Endothelial cell of umbilical vein (primary cell): ENCODE measurements at regions not wholly inside any gene's neighbourhood (a gene's known extent, or its start where the extent isn't known, plus 50 kb on each side); places are given as distances from the start of the nearest gene placed in this dataset.

Experiments used
- BruUV-seq: library from RNA; stranded (reverse); fragments of 400-500 nt; replicated peaks from 2 replicates; lab custom pipeline; 2021; lab: Mats Ljungman, UMichigan
- CTCF ChIA-PET: fragments of 300-600, 350-600 bp; sonication (Branson Sonifier 250); formaldehyde crosslinking; loops from one replicate; lab custom pipeline; 2021; ENCODE audit warnings: antibody characterized with exemption, inconsistent platforms; lab: Charles Lee
- POLR2A ChIA-PET: fragments of 300-600, 350-600 bp; sonication (Branson Sonifier 250); formaldehyde crosslinking; loops from one replicate; lab custom pipeline; 2021; ENCODE audit warnings: antibody characterized with exemption, inconsistent platforms; lab: Charles Lee
- DNase-seq: peaks from one replicate; pipeline ENCODE4 v3.0.0-alpha.2; 2011; ENCODE audit warnings: low read depth, low spot score
- FAIRE-seq: peaks from 2 replicates; lab custom pipeline; 2011; peaks lifted over from hg19 to GRCh38; lab: Jason Lieb, UNC
- H2AFZ ChIP-seq: 2 replicates; pipeline ENCODE4 v1.6.0; 2012; ENCODE audit warnings: low read depth, low read length, control low read depth, inconsistent platforms
- H3K27ac ChIP-seq: 2 replicates; pipeline ENCODE4 v1.5.1; 2011; ENCODE audit warnings: low read depth, mild to moderate bottlenecking, control low read depth, low read length, moderate library complexity; ENCODE audit not compliant: insufficient read depth
- H3K27me3 ChIP-seq, 2 experiments: 2 replicates each; pipeline versions ENCODE4 v1.6.0 to v1.6.1; 2011; ENCODE audit warnings: low read length in 2 of 2, mixed read lengths in 1 of 2; ENCODE audit not compliant: control insufficient read depth in 2 of 2, insufficient read depth in 2 of 2
- H3K36me3 ChIP-seq, 2 experiments: 2 replicates in 1 of 2; 3 replicates in 1 of 2; pipeline ENCODE4 v1.5.1; 2011; ENCODE audit warnings: low read length in 2 of 2, mild to moderate bottlenecking in 1 of 2, moderate library complexity in 1 of 2; ENCODE audit not compliant: control insufficient read depth in 2 of 2, insufficient read depth in 2 of 2; ENCODE audit errors: extremely low read depth in 1 of 2
- H3K4me1 ChIP-seq: 3 replicates; pipeline ENCODE4 v1.5.1; 2011; ENCODE audit warnings: mild to moderate bottlenecking, low read length; ENCODE audit not compliant: control insufficient read depth, insufficient read depth; ENCODE audit errors: extremely low read depth
- H3K4me2 ChIP-seq: 2 replicates; pipeline ENCODE4 v1.6.1; 2011; ENCODE audit warnings: low read length, control low read depth, mixed read lengths; ENCODE audit not compliant: insufficient read depth
- H3K4me3 ChIP-seq, 3 experiments: fragments of 200-600 bp in 1 of 3; sonication (generic), shearing (Covaris generic) in 1 of 3; replicated peaks in 1 of 3; 2 replicates each; pipeline ENCODE4 v1.5.1; 2011 to 2016; ENCODE audit warnings: control low read depth in 3 of 3, low read length in 3 of 3, mild to moderate bottlenecking in 2 of 3, inconsistent platforms in 1 of 3, low read depth in 1 of 3, moderate library complexity in 1 of 3; ENCODE audit not compliant: insufficient read depth in 1 of 3
- H3K79me2 ChIP-seq: 2 replicates; pipeline ENCODE4 v1.6.0; 2012; ENCODE audit warnings: low read length, inconsistent platforms; ENCODE audit not compliant: control insufficient read depth, insufficient read depth
- H3K9ac ChIP-seq: replicated peaks from 2 replicates; pipeline ENCODE3; 2011; ENCODE audit warnings: low read length, control low read depth; ENCODE audit not compliant: insufficient read depth; ENCODE audit errors: extremely low read depth
- H3K9me1 ChIP-seq: replicated peaks from 3 replicates; pipeline ENCODE4 v1.6.0; 2011; ENCODE audit warnings: mild to moderate bottlenecking, low read length; ENCODE audit not compliant: control insufficient read depth, insufficient read depth; ENCODE audit errors: extremely low read depth
- H3K9me3 ChIP-seq: replicated peaks from 2 replicates; pipeline ENCODE4 v1.5.1; 2012; ENCODE audit warnings: low read length, inconsistent platforms; ENCODE audit not compliant: control insufficient read depth, insufficient read depth
- H4K20me1 ChIP-seq: replicated peaks from 2 replicates; pipeline ENCODE3; 2011; ENCODE audit warnings: mild to moderate bottlenecking, low read length; ENCODE audit not compliant: control insufficient read depth, insufficient read depth; ENCODE audit errors: extremely low read depth
- EZH2 ChIP-seq: IDR thresholded peaks from 2 replicates; pipeline ENCODE4 v1.6.1; 2012; ENCODE audit warnings: borderline replicate concordance, low read depth, mild to moderate bottlenecking, moderate library complexity, low read length, inconsistent platforms; ENCODE audit not compliant: severe bottlenecking
- FOS ChIP-seq: IDR thresholded peaks from 2 replicates; pipeline ENCODE4 v1.6.1; 2011; ENCODE audit warnings: mild to moderate bottlenecking, low read length, moderate library complexity, borderline replicate concordance; ENCODE audit not compliant: insufficient read depth
- GATA2 ChIP-seq: IDR thresholded peaks from 2 replicates; pipeline ENCODE4 v1.7.0; 2011; ENCODE audit warnings: low read depth, mild to moderate bottlenecking, moderate library complexity, mixed read lengths, low read length; ENCODE audit not compliant: insufficient read length, insufficient read depth
- JUN ChIP-seq: IDR thresholded peaks from 2 replicates; pipeline ENCODE4 v1.6.1; 2011; ENCODE audit warnings: borderline replicate concordance, low read depth; ENCODE audit not compliant: insufficient read length, insufficient read depth
- MYC ChIP-seq: IDR thresholded peaks from one replicate; pipeline ENCODE4 v1.6.1; 2011; ENCODE audit warnings: mild to moderate bottlenecking, low read depth, low read length
- POLR2A ChIP-seq: IDR thresholded peaks from 2 replicates; pipeline ENCODE4 v1.6.1; 2012; ENCODE audit warnings: low read depth, mild to moderate bottlenecking, control low read depth, low read length
- POLR2AphosphoS5 ChIP-seq: IDR thresholded peaks from 2 replicates; pipeline ENCODE4 v1.6.1; 2012; ENCODE audit warnings: low read depth, mild to moderate bottlenecking, control low read depth, low read length, moderate library complexity; ENCODE audit not compliant: insufficient read depth
- dilution Hi-C: fragments of 300-500 bp; cut with MboI; formaldehyde crosslinking; loops from one replicate; pipeline ENCODE4 v1.15.0; 2019; ENCODE audit warnings: low sequenced_read_pairs; ENCODE audit not compliant: extremely low pct_ligation_motif_present
- intact Hi-C: fragments of 100-400 bp; cut with micrococcal nuclease; formaldehyde crosslinking; loops from one replicate; pipeline ENCODE4 v1.10.0; 2022
- TF ChIP-seq, protein P1 (sequence below), 2 donors: IDR thresholded peaks; 1 replicate in 1 of 2; 2 replicates in 1 of 2; pipeline ENCODE4 v1.5.1; 2011; ENCODE audit warnings: low read length in 2 of 2, mild to moderate bottlenecking in 2 of 2, moderate library complexity in 2 of 2, control low read depth in 1 of 2, inconsistent platforms in 1 of 2, low read depth in 1 of 2; ENCODE audit not compliant: insufficient read depth in 1 of 2; ENCODE audit errors: extremely low read depth in 1 of 2
- TF ChIP-seq, protein P2 (sequence below): IDR thresholded peaks from 2 replicates; pipeline ENCODE4 v1.6.1; 2011; ENCODE audit not compliant: insufficient read depth, insufficient read length

DNA sequence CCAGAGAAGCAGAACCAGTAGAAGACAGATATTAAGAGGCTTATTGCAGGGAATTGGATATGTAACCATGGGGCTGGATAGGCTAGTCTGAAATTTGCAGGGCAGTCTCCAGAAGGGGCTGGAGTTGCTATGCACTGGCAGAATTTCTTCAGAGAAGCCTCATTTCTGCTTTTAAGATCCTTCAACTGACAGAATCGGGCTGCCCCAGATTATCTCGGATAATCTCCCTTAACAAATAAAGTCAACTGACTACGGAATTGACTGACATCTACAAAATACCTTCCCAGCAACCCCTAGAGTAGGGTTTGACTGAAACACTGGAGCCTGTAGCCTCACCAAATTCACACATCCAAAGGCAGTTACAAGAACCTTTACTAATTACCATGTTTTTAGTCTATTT lies 136.4 kb downstream of the SOCS6 start:
- H3K4me2 ChIP-seq = no peak overlapping the region
- H3K4me3 ChIP-seq = no peak overlapping the region
- no peaks in the 10 kb centered on the region for H4K20me1 ChIP-seq
- H3K9me3 ChIP-seq = no peaks in the 10 kb centered on the region
- no peaks in the 10 kb centered on the region for H3K36me3 ChIP-seq
- no peak overlapping the region for H3K27ac ChIP-seq
- H2AFZ ChIP-seq = no peak overlapping the region
- no peak for DNase-seq
- H3K4me1 ChIP-seq = peaks cover 32% of the 10 kb centered on the region
- dilution Hi-C loops (no loop called here), intact Hi-C loops (no loop called here)
- H3K27me3 ChIP-seq = no peaks in the 10 kb centered on the region
- no peak for FAIRE-seq
- ChIA-PET POLR2A (no interaction called here), CTCF (interaction anchor here (0.6 to 3.9 kb wide), 3 partner anchors 10 to 230 kb away, joined by 4 to 15 read pairs (median 7); no protein-coding TSS in a partner anchor)
- H3K79me2 ChIP-seq = no peaks in the 10 kb centered on the region
- H3K9ac ChIP-seq = no peak overlapping the region
- no peaks in the 10 kb centered on the region for H3K9me1 ChIP-seq
- no TSS peak for BruUV-seq
- TF ChIP-seq EZH2 (no peak), GATA2 (no peak), POLR2AphosphoS5 (no peak), JUN (no peak), FOS (no peak), MYC (no peak), POLR2A (no peak)
- TF ChIP-seq, protein P1, sequence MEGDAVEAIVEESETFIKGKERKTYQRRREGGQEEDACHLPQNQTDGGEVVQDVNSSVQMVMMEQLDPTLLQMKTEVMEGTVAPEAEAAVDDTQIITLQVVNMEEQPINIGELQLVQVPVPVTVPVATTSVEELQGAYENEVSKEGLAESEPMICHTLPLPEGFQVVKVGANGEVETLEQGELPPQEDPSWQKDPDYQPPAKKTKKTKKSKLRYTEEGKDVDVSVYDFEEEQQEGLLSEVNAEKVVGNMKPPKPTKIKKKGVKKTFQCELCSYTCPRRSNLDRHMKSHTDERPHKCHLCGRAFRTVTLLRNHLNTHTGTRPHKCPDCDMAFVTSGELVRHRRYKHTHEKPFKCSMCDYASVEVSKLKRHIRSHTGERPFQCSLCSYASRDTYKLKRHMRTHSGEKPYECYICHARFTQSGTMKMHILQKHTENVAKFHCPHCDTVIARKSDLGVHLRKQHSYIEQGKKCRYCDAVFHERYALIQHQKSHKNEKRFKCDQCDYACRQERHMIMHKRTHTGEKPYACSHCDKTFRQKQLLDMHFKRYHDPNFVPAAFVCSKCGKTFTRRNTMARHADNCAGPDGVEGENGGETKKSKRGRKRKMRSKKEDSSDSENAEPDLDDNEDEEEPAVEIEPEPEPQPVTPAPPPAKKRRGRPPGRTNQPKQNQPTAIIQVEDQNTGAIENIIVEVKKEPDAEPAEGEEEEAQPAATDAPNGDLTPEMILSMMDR (IDR thresholded peaks at IDR 0.05; ENCODE audit: extremely low read depth in 1 of 2, insufficient read depth in 1 of 2, low read depth in 1 of 2, low read length in 2 of 2) = no peak
- TF ChIP-seq, protein P2, sequence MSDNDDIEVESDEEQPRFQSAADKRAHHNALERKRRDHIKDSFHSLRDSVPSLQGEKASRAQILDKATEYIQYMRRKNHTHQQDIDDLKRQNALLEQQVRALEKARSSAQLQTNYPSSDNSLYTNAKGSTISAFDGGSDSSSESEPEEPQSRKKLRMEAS = no peak
